ENCODE measurements at regions not wholly inside any gene's neighbourhood (a gene's known extent, or its start where the extent isn't known, plus 50 kb on each side); places are given as distances from the start of the nearest gene placed in this dataset.

- TF ChIP-seq CHD7 (IDR thresholded peaks at IDR 0.05; ENCODE audit: low read depth, low read length) (no peak), ZNF12 (CRISPR knock-in tag; IDR thresholded peaks at IDR 0.05) (no peak), TAF1 (IDR thresholded peaks at IDR 0.05; ENCODE audit: control insufficient read depth, extremely low read depth, insufficient read depth, low read length, severe bottlenecking) (no peak)
Measured at GRCh38 chr13:40228990-40229389, 437.5 kb downstream of the FOXO1 start (continued).
